Transverse colon (tissue), 4 donors: ENCODE measurements at regions not wholly inside any gene's neighbourhood (a gene's known extent, or its start where the extent isn't known, plus 50 kb on each side); places are given as distances from the start of the nearest gene placed in this dataset.
"Not testable (repeated sequence)": the region's sequence is repeated elsewhere in the genome, so short reads cannot be mapped to it uniquely, and the experiment has no call there.

Experiments
- DNase-seq: peaks from one replicate; pipeline ENCODE4 v3.0.0-alpha.2; 2019
- H3K27ac ChIP-seq, 4 donors: fragments of 200-600 bp; sonication (generic); 2 replicates each; pipeline ENCODE4 v1.5.1; 2016 to 2018; ENCODE audit warnings: inconsistent platforms in 4 of 4
- H3K27me3 ChIP-seq: fragments of 200-600 bp; sonication (generic); 2 replicates; pipeline ENCODE4 v1.5.1; 2017; ENCODE audit warnings: inconsistent platforms
- H3K36me3 ChIP-seq, 4 donors: fragments of 200-600 bp; sonication (generic); 2 replicates each; pipeline ENCODE4 v1.5.1; 2017 to 2019; ENCODE audit warnings: inconsistent platforms in 4 of 4
- H3K4me1 ChIP-seq, 4 donors: fragments of 200-600 bp; sonication (generic); 2 replicates each; pipeline ENCODE4 v1.5.1; 2017 to 2020; ENCODE audit warnings: inconsistent platforms in 4 of 4
- H3K4me3 ChIP-seq, 4 donors: fragments of 200-600 bp; sonication (generic); 1 replicate in 1 of 4; 2 replicates in 3 of 4; pipeline versions ENCODE4 v1.5.1 to v1.6.1; 2017 to 2019; ENCODE audit warnings: inconsistent platforms in 4 of 4
- H3K9me3 ChIP-seq, 2 donors: fragments of 200-600 bp; sonication (generic); 2 replicates each; pipeline ENCODE4 v1.5.1; 2017 to 2019; ENCODE audit warnings: inconsistent platforms in 2 of 2
- EP300 ChIP-seq: sonication (generic); formaldehyde crosslinking; IDR thresholded peaks from one replicate; pipeline ENCODE4 v1.6.1; 2017; ENCODE audit warnings: antibody characterized with exemption, low read depth
- POLR2A ChIP-seq: fragments of 450-650 bp; IDR thresholded peaks from one replicate; pipeline ENCODE4 v1.6.1; 2016; ENCODE audit warnings: antibody characterized with exemption, mild to moderate bottlenecking, moderate library complexity
- POLR2AphosphoS5 ChIP-seq, 3 donors: sonication (generic); formaldehyde crosslinking; IDR thresholded peaks; one replicate each; pipeline ENCODE4 v1.6.1; 2016; ENCODE audit warnings: antibody characterized with exemption in 3 of 3
- WGBS, 2 donors: methylation state at CpG; one replicate each; pipeline ENCODE4 v1.1.5; 2018; ENCODE audit warnings: low coverage in 1 of 2; 5-methylcytosine and 5-hydroxymethylcytosine counted together
- in situ Hi-C, 4 donors: fragments of 200-750 bp; cut with MboI; loops; one replicate each; pipeline versions ENCODE4 v1.15.0 to v1.15.1; 2017; ENCODE audit warnings: low sequenced_read_pairs in 3 of 4, low pct_ligation_motif_present in 1 of 4, low pct_unique_long_range_greater_than_20kb in 1 of 4
- intact Hi-C: fragments of 100-400 bp; cut with DNase I; formaldehyde crosslinking; loops from one replicate; pipeline ENCODE4 v1.15.1; 2023; ENCODE audit warnings: low total_unique reads
- TF ChIP-seq, protein P1 (sequence below), 5 experiments: fragments of 200-600 bp in 3 of 5; fragments of 450-650 bp in 2 of 5; sonication (generic) in 3 of 5; IDR thresholded peaks; 1 replicate in 2 of 5; 2 replicates in 3 of 5; pipeline ENCODE4 v1.5.1; 2016 to 2017; ENCODE audit warnings: antibody characterized with exemption in 5 of 5, inconsistent platforms in 3 of 5, mild to moderate bottlenecking in 2 of 5, moderate library complexity in 1 of 5

DNA sequence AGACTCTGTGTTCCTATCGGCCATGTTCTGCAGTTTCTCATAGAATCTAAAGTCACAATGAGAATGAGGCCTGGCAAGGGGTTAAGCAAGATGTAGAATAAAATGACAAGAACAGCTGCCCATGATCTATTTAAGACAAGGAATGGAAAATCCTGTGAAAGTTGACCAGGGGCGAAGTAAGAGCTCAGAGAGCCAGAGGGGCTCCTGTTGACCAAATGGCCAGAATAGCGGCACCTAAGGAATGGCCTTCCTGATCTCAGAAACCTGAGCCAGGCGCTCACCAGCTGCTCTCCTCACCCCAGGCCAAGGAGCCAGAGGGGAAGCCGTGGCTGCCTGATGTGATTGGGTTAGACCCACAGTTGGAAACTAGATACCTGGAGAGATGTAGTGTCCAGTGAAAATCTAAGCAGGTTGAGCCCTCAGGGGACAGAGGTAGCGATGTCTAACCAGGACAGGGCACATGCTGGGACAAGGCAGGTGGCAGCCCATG, 106.1 kb upstream of the NDN start:
- 65 to 81% methylated on average over 3 to 6 of the region's 6 CpGs for WGBS, 2 donors
- no peak overlapping the region for H3K27ac ChIP-seq
- H3K9me3 ChIP-seq = no peaks in the 10 kb centered on the region
- H3K36me3 ChIP-seq = no peaks in the 10 kb centered on the region
- H3K27me3 ChIP-seq = no peaks in the 10 kb centered on the region
- intact Hi-C loops (no loop called here), in situ Hi-C loops (no loop called here)
- TF ChIP-seq, protein P1, sequence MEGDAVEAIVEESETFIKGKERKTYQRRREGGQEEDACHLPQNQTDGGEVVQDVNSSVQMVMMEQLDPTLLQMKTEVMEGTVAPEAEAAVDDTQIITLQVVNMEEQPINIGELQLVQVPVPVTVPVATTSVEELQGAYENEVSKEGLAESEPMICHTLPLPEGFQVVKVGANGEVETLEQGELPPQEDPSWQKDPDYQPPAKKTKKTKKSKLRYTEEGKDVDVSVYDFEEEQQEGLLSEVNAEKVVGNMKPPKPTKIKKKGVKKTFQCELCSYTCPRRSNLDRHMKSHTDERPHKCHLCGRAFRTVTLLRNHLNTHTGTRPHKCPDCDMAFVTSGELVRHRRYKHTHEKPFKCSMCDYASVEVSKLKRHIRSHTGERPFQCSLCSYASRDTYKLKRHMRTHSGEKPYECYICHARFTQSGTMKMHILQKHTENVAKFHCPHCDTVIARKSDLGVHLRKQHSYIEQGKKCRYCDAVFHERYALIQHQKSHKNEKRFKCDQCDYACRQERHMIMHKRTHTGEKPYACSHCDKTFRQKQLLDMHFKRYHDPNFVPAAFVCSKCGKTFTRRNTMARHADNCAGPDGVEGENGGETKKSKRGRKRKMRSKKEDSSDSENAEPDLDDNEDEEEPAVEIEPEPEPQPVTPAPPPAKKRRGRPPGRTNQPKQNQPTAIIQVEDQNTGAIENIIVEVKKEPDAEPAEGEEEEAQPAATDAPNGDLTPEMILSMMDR (IDR thresholded peaks at IDR 0.05) = no peak
- TF ChIP-seq EP300 = no peak
- TF ChIP-seq POLR2AphosphoS5 (IDR thresholded peaks at IDR 0.05) = no peak
- no peak for TF ChIP-seq POLR2A
- H3K4me1 ChIP-seq = no peaks in the 10 kb centered on the region
- DNase-seq = no peak
- H3K4me3 ChIP-seq = no peak overlapping the region

DNA sequence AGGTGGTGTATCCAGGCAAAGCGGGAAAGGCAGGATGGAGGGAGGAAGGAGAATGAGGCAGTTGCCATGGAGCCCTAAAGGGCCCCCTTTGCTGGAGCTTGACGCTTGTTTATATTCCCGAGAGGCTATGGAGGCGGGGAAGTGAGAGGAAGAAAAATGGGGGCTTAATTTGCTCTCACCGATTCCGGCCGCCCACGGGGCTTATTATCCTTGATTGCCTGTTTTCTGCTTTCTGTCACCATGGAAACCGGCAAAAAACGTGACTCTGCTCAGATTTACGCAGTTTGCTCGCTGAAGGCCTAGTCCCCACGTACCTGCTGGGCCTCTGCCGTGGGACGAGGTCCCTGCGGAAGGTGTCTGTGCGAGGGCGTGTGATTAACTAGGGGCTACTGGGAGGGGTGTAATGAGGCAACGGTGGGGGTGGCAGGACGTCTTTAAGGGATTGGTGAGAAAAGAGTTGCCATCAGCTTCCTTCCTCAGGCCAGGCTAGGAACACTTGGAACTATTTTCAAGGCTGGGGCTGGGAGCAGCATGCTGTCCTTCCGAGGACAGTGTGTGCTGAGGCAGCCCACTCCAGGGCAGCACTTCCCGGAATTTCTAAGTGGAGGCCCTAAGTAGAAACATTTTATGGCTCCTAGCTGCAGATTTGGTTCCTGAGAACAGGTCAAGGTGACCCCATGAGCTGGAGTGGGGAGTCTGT, 110.8 kb upstream of the NDN start:
- no peak overlapping the region for H3K4me3 ChIP-seq
- no peaks in the 10 kb centered on the region for H3K27me3 ChIP-seq
- in situ Hi-C loops = no loop called here
- no peak overlapping the region for H3K27ac ChIP-seq
- H3K9me3 ChIP-seq = no peaks in the 10 kb centered on the region
- no peaks in the 10 kb centered on the region for H3K36me3 ChIP-seq
- 69 to 74% methylated on average over 11 to 22 of the region's 22 CpGs for WGBS, 2 donors
- intact Hi-C loops = no loop called here
- DNase-seq = no peak
- TF ChIP-seq EP300 = no peak
- TF ChIP-seq, protein P1 (IDR thresholded peaks at IDR 0.05) = no peak
- TF ChIP-seq POLR2AphosphoS5 (IDR thresholded peaks at IDR 0.05) = no peak
- H3K4me1 ChIP-seq = no peaks in the 10 kb centered on the region

DNA sequence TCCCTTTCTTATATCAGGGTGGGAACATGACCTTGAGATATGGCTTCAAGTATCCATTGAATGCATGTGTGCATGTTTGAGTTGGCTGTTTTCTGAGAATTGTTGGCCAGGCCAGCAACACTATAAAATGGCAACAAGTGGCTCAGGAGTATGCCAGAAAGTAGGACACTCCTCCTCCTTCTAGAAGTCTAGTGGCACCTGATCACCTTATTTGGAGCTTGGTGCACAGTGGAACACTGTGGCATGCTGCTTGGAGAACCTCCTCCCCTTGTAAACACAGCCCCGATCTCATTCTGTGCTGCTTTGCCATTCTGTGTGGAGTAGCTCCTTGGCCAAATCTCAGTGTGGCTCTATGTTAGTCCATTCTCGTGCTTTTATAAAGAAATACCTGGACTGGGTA, 114.8 kb upstream of the NDN start:
- DNase-seq = no peak
- Histone ChIP-seq H3K4me1 (no peaks in the 10 kb centered on the region), H3K4me3 (no peak overlapping the region), H3K27ac (no peak overlapping the region), H3K27me3 (no peaks in the 10 kb centered on the region), H3K36me3 (no peaks in the 10 kb centered on the region), H3K9me3 (no peaks in the 10 kb centered on the region)
- 33 to 76% methylated on average over 1 to 2 of the region's 2 CpGs for WGBS, 2 donors
- intact Hi-C loops = no loop called here
- in situ Hi-C loops = no loop called here
- TF ChIP-seq POLR2A (no peak), EP300 (no peak), POLR2AphosphoS5 (IDR thresholded peaks at IDR 0.05) (no peak)
- TF ChIP-seq, protein P1 (IDR thresholded peaks at IDR 0.05) = no peak

DNA sequence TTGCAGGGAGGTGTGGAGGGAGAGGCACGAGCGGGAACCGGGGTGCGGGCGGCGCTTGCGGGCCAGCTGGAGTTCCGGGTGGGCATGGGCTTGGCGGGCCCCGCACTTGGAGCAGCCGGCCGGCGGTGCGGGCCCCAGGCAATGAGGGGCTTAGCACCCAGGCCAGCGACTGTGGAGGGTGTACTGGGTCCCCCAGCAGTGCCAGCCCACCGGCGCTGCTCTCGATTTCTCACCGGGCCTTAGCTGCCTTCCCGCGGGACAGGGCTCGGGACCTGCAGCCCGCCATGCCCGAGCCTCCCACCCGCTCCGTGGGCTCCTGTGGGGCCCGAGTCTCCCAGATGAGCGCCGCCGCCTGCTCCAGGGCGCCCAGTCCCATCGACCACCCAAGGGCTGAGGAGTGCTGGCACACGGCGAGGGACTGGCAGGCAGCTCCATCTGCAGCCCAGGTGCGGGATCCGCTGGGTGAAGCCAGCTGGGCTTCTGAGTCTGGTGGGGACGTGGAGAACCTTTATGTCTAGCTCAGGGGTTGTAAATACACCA, 115.9 kb upstream of the NDN start:
- DNase-seq, H3K4me1 ChIP-seq, H3K27me3 ChIP-seq, H3K27ac ChIP-seq, in situ Hi-C loops, H3K9me3 ChIP-seq, H3K36me3 ChIP-seq, intact Hi-C loops, H3K4me3 ChIP-seq: not testable (repeated sequence)
- WGBS, 2 donors = 90% methylated on average over 28 of the region's 37 CpGs; no CpG with 5 or more reads in 1 of the 2 donors

DNA sequence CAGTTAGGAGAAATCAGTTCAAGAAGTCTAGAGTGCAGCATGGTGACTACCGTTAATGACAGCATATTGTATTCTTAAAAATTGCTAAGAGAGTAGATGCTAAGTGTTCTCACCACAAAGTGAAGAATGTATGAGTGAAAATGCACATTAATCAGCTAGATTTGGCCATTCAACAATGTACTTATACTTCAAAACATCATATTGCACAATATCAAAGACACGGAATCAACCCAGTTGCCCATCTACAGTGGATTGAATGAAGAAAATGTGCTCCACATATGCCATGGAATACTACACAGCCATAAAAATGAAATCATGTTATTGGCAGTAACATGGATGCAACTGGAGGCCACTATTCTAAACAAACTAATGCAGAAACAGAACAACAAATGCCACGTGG, 119.9 kb upstream of the NDN start:
- in situ Hi-C loops = no loop called here
- Histone ChIP-seq H3K9me3 (no peaks in the 10 kb centered on the region), H3K36me3 (no peaks in the 10 kb centered on the region), H3K27ac (no peak overlapping the region), H3K4me1 (no peaks in the 10 kb centered on the region), H3K4me3 (no peak overlapping the region), H3K27me3 (no peaks in the 10 kb centered on the region)
- DNase-seq = no peak
- 59% methylated on average over 3 of the region's 3 CpGs for WGBS, 2 donors
- no peak for TF ChIP-seq POLR2A
- TF ChIP-seq POLR2AphosphoS5 (IDR thresholded peaks at IDR 0.05) = no peak
- TF ChIP-seq, protein P1 (IDR thresholded peaks at IDR 0.05) = no peak
- TF ChIP-seq EP300 = no peak
- intact Hi-C loops = no loop called here
